HG02588 (cell line): ENCODE measurements at regions not wholly inside any gene's neighbourhood (a gene's known extent, or its start where the extent isn't known, plus 50 kb on each side); places are given as distances from the start of the nearest gene placed in this dataset.

ENCODE experiments used
- ATAC-seq: cut with Tn5 transposase; IDR thresholded peaks from one replicate; pipeline ENCODE4 v1.9.1; 2021; ENCODE audit warnings: mild to moderate bottlenecking, moderate library complexity; ENCODE audit not compliant: unreplicated experiment

DNA sequence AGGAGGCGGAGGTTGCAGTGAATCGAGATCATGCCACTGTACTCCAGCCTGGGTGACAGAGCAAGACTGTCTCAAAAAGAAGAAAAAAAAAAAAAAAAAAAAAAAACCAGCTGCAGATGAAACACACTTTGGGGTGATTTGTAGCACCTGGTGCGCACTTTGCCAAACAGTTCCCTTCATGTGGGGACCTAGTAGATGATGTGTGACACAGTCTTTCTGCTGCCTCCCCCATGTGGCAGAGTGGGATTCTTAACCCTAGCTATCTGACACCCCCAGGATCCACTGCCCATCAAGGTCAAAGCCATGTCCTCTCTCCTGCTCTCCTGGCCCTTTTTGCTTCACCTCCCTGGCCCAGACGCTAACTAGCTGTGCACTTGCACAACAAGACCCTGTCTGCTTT lies 52.1 kb upstream of the PDZD8 start:
- ATAC-seq, result no peak

DNA sequence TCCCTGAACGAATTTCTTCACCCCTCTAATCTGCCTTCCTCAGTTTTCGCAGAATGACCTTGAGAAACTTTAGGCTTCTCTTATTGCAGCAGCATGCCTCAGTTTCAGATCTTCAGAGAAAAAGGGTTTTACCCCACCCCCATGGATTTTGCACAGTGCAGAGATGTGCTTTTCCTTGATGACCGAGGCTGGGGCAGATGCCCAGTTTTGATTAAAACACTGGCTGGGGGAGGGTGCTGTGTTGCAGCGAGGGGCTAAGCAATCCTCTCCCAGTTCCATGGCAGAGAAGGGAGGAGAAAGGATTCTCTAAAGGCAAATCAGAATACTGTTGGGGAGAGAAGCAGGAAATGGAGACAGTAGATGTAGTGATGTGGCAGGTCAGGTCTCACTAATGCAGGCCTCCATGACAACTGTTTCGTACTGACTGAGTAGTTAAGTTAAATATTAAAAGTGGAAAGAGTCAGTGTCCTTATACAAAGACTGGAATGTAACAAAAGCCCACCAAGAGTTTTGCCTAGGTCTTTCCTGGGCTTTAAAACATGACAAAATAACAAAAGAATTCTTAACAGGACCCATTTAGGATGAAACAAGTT lies 50.8 kb upstream of the PDZD8 start:
- ATAC-seq, result peak; percentile 71

DNA sequence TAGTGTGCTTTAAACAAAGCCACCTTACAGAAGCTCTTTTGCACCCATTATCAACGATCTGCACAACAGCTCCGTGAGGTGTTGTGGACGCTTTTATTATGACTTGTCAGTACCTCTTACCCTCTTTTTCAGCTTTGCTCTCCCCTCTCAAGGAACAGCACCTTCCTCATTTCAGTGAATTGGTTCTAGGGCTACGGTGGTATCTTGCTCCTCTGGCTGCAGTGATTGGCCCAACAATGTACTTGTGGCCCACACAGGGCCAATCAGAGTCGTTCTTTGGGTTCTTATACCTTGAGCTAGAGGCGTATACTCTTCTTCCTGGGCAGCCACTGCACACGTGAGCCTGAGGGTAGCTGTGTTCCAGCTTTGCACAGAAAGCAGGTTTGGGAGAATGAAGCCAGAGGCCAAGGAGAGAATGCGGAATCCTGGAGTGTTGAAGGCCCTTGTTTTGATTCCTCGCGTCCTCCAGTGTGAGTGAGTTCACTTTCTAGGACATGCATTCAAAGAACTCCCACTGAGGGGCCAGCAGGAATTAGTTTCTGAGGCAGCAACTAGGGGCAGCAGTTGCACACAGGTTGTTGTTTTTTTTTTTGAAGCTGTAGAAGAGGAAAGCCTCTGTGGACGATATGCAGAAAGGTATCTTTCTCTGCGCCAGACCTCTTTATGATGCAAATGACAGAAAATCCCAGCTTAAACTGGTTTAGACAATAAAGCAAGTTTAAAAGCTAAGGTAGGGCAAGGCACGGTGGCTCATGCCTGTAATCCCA lies 49.8 kb upstream of the PDZD8 start:
- ATAC-seq, result no peak
